DND-41 (cell line): ENCODE measurements at regions not wholly inside any gene's neighbourhood (a gene's known extent, or its start where the extent isn't known, plus 50 kb on each side); places are given as distances from the start of the nearest gene placed in this dataset.
"Not testable (repeated sequence)": the region's sequence is repeated elsewhere in the genome, so short reads cannot be mapped to it uniquely, and the experiment has no call there.

ENCODE experiments used
- ATAC-seq: fragments of 200-7000 bp; cut with Tn5 transposase; 3 replicates; pipeline ENCODE4 v1.9.1; 2021; ENCODE audit warnings: low read depth; ENCODE audit not compliant: insufficient read depth
- DNase-seq: peaks from one replicate; pipeline ENCODE4 v3.0.0-alpha.2; 2020
- H2AFZ ChIP-seq: 2 replicates; pipeline ENCODE4 v1.6.0; 2012; ENCODE audit warnings: low read depth, low read length
- H3K27ac ChIP-seq: 2 replicates; pipeline ENCODE4 v1.5.1; 2012; ENCODE audit warnings: low read length, inconsistent platforms
- H3K27me3 ChIP-seq: fragments of 200-600 bp; sonication (generic); 2 replicates; pipeline ENCODE4 v1.6.0; 2012; ENCODE audit warnings: low read length, mild to moderate bottlenecking, inconsistent platforms; ENCODE audit not compliant: insufficient read depth, poor library complexity
- H3K36me3 ChIP-seq: 2 replicates; pipeline ENCODE4 v1.5.1; 2012; ENCODE audit warnings: low read length, inconsistent platforms; ENCODE audit not compliant: insufficient read depth
- H3K4me1 ChIP-seq: 2 replicates; pipeline ENCODE4 v1.5.1; 2012; ENCODE audit warnings: mild to moderate bottlenecking, low read length; ENCODE audit not compliant: insufficient read depth
- H3K4me2 ChIP-seq: 2 replicates; pipeline ENCODE4 v1.6.0; 2012; ENCODE audit warnings: mild to moderate bottlenecking, moderate library complexity, low read length, inconsistent platforms; ENCODE audit not compliant: insufficient read depth
- H3K4me3 ChIP-seq, 2 experiments: fragments of 200-600 bp in 1 of 2; shearing (Covaris generic) in 1 of 2; 2 replicates each; pipeline ENCODE4 v1.5.1; 2012 to 2016; ENCODE audit warnings: inconsistent platforms in 2 of 2, low read length in 2 of 2, mild to moderate bottlenecking in 2 of 2, low read depth in 1 of 2, moderate library complexity in 1 of 2
- H3K79me2 ChIP-seq: 2 replicates; pipeline ENCODE4 v1.6.0; 2012; ENCODE audit warnings: low read length, inconsistent platforms; ENCODE audit not compliant: insufficient read depth
- H3K9ac ChIP-seq: 2 replicates; pipeline ENCODE4 v1.6.0; 2012; ENCODE audit warnings: low read depth, mild to moderate bottlenecking, inconsistent platforms, low read length, moderate library complexity
- H3K9me3 ChIP-seq: 2 replicates; pipeline ENCODE4 v1.5.1; 2012; ENCODE audit warnings: low read length, moderate library complexity, mild to moderate bottlenecking, inconsistent platforms; ENCODE audit not compliant: insufficient read depth, severe bottlenecking
- H4K20me1 ChIP-seq: 2 replicates; pipeline ENCODE4 v1.6.0; 2012; ENCODE audit warnings: low read length; ENCODE audit not compliant: insufficient read depth
- CTCF ChIP-seq: IDR thresholded peaks from 2 replicates; pipeline ENCODE4 v1.5.1; 2012; ENCODE audit warnings: borderline replicate concordance, low read length, moderate library complexity, mild to moderate bottlenecking; ENCODE audit not compliant: poor library complexity, severe bottlenecking; ENCODE audit errors: extremely low read depth
- EZH2 ChIP-seq: IDR thresholded peaks from 3 replicates; pipeline ENCODE4 v1.6.1; 2012; ENCODE audit warnings: borderline replicate concordance, low read depth, mild to moderate bottlenecking, moderate library complexity, low read length, inconsistent platforms; ENCODE audit not compliant: severe bottlenecking

DNA sequence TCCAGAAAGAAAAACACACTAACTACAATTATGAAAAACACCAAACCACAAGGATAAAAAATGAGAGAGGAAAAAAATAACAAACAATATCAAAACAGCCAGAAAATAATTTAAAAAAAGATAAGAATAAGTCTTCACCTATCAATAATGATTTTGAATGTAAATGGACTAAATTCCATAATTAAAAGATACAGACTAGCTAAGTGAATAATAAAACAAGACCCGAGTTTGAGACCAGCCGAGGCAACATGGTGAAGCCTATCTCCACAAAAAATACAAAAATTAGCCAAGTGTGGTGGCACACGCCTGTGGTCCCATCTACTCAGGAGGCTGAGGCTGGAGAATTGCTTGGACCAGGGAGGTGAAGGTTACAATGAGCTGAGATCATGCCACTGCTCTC is 131.1 kb downstream of the MTERF1 start:
- Histone ChIP-seq H4K20me1 (no peaks in the 10 kb centered on the region), H3K36me3 (no peaks in the 10 kb centered on the region), H3K9me3 (no peaks in the 10 kb centered on the region), H3K9ac (no peak overlapping the region), H3K4me3 (no peak overlapping the region), H2AFZ (no peak overlapping the region), H3K4me1 (no peaks in the 10 kb centered on the region), H3K4me2 (no peak overlapping the region), H3K27me3 (no peaks in the 10 kb centered on the region), H3K27ac (no peak overlapping the region), H3K79me2 (no peaks in the 10 kb centered on the region)
- DNase-seq (no peak), ATAC-seq (no peak)
- TF ChIP-seq EZH2 (no peak), CTCF (no peak)

DNA sequence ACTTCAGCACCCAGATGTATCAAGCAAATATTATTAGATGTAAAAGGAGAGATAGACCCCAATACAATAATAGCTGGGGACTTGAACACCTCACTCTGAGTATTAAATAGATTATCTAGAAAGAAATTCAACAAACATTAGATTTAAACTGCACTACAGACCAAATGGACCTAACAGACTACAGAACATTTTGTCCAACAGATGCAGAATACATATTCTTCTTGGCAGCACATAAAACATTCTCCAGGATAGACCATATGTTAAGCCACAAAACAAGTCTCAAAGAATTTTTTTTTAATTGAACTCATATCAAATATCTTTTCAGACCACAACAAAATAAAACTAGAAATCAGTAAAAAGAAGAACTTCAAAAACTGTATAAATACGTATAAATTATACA is 130.4 kb downstream of the MTERF1 start:
- no peak for TF ChIP-seq EZH2
- no peak for TF ChIP-seq CTCF
- ATAC-seq (no peak), DNase-seq (no peak)
- Histone ChIP-seq H3K27ac (no peak overlapping the region), H3K4me3 (no peak overlapping the region), H3K4me2 (no peak overlapping the region), H3K36me3 (no peaks in the 10 kb centered on the region), H3K9ac (no peak overlapping the region), H3K9me3 (no peaks in the 10 kb centered on the region), H3K4me1 (no peaks in the 10 kb centered on the region), H3K79me2 (no peaks in the 10 kb centered on the region), H2AFZ (no peak overlapping the region), H4K20me1 (no peaks in the 10 kb centered on the region), H3K27me3 (no peaks in the 10 kb centered on the region)

DNA sequence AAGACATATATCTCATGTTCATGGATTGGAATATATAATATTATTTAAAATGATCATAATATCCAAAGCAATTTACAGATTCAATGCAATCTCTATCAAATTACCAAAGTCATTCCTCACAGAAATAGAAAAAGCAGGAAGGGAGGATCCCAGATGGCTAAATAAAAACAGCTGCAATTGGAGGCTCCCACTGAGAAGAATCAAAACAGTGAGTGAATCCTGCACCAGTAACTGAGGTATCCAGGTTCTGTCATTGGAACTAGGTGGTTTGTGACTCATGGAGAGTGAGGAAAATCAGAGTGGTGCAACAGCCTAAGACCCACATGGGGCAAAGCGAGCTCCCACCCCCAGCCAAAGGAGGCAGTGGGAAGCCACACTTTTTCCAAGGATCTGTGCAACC is 128.4 kb downstream of the MTERF1 start:
- Histone ChIP-seq H3K36me3 (no peaks in the 10 kb centered on the region), H3K9me3 (no peaks in the 10 kb centered on the region), H3K4me3 (no peak overlapping the region), H3K27ac (no peak overlapping the region), H3K4me2 (no peak overlapping the region), H4K20me1 (no peaks in the 10 kb centered on the region), H2AFZ (no peak overlapping the region), H3K79me2 (no peaks in the 10 kb centered on the region), H3K27me3 (no peaks in the 10 kb centered on the region), H3K9ac (no peak overlapping the region), H3K4me1 (no peaks in the 10 kb centered on the region)
- TF ChIP-seq CTCF (no peak), EZH2 (no peak)
- ATAC-seq (no peak), DNase-seq (no peak)

DNA sequence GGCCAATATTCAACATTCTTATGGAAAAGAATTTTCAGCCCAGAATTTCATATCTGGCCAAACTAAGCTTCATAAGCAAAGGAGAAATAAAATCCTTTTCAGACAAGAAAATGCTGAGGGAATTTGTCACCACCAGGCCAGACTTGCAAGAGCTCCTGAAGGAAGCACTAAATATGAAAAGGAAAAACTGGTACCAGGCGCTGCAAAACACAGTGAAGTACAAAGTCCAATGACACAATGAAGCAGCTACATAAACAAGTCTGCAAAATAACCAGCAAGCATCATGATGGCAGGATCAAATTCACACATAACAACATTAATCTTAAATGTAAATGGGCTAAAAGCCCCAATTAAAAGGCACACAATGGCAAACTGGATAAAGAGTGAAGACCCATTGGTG is 126.2 kb downstream of the MTERF1 start:
- H3K36me3 ChIP-seq, H3K79me2 ChIP-seq, H3K4me2 ChIP-seq, H2AFZ ChIP-seq, H3K9me3 ChIP-seq, H3K9ac ChIP-seq, ATAC-seq, H4K20me1 ChIP-seq, DNase-seq, H3K4me3 ChIP-seq, H3K27me3 ChIP-seq, H3K4me1 ChIP-seq, H3K27ac ChIP-seq: not testable (repeated sequence)

GRCh38 chr7:91755121-91755520 is 125.4 kb downstream of the MTERF1 start:
- H3K4me1 ChIP-seq, H3K36me3 ChIP-seq, H3K4me2 ChIP-seq, H3K27me3 ChIP-seq, H3K79me2 ChIP-seq, H3K9me3 ChIP-seq, ATAC-seq, H3K27ac ChIP-seq, H2AFZ ChIP-seq, H3K4me3 ChIP-seq, H4K20me1 ChIP-seq, H3K9ac ChIP-seq, DNase-seq: not testable (repeated sequence)
